ENCODE measurements at regions not wholly inside any gene's neighbourhood (a gene's known extent, or its start where the extent isn't known, plus 50 kb on each side); places are given as distances from the start of the nearest gene placed in this dataset.

DNA sequence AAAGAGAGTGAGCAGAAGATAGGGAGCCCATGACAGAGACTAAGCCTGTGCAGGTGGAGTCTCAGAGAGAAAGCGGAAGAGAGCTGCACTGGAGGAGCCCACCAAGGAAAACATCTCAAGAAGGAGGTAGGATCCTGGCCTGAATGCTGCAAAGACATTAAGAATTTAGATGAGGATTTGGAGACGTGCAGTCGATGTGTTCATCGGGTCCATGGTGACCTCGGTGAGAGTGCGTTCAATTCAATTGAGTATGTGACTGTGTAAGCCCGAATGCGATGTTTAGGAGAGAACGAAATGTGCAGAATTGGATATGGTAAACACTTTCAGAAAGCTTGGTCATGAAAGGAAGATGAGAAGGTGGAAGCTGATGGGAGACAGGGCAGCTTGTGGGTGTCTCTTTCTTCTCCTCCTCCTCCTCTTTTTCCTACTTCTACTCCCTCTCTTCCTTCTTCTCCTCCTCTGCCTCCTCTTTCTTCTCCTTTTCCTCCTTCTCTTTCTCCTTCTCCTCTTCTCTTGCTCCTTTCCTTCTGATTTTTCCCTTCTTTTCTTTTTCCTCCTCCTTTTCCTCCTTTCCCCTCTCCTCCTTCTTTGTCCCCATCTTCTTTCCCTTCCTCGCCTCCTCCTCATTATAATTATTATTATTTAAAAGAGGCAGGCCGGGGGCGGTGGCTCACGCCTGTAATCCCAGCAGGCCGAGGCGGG is 276.0 kb downstream of the RPS24 start:
- no peaks in the 10 kb centered on the region for H3K9me2 ChIP-seq (replicated peaks; ENCODE audit: low read length)
- no peak overlapping the region for H3K4me2 ChIP-seq (ENCODE audit: low read length)
- no peaks in the 10 kb centered on the region for H3K4me1 ChIP-seq (ENCODE audit: insufficient read depth, low read length)
- ChIA-PET CTCF (no interaction called here), POLR2A (ENCODE audit: unreplicated experiment) (interaction anchor here (0.6 to 0.7 kb wide), 2 partner anchors 85 to 314 kb away, joined by 3 to 12 read pairs; no protein-coding TSS in a partner anchor)
- H2AFZ ChIP-seq (ENCODE audit: low read length): no peak overlapping the region
- no peak for DNase-seq
- intact Hi-C loops (cut with micrococcal nuclease): no loop called here
- H3K4me3 ChIP-seq (ENCODE audit: low read length): no peak overlapping the region
- no peaks in the 10 kb centered on the region for H3F3A ChIP-seq (ENCODE audit: low read length, unreplicated experiment)
- ATAC-seq: no peak
- H4K20me1 ChIP-seq (ENCODE audit: low read length): no peaks in the 10 kb centered on the region
- peaks cover 77% of the 10 kb centered on the region for H3K27me3 ChIP-seq (ENCODE audit: low read length)
- H3K36me3 ChIP-seq (ENCODE audit: low read depth, low read length): no peaks in the 10 kb centered on the region
- no peak overlapping the region for H3K9ac ChIP-seq (ENCODE audit: low read length)
- H3K9me3 ChIP-seq (ENCODE audit: low read length): no peaks in the 10 kb centered on the region
- TF ChIP-seq EZH2 (IDR thresholded peaks at IDR 0.05; ENCODE audit: low read length, unreplicated experiment): no peak
- TF ChIP-seq, protein P1, sequence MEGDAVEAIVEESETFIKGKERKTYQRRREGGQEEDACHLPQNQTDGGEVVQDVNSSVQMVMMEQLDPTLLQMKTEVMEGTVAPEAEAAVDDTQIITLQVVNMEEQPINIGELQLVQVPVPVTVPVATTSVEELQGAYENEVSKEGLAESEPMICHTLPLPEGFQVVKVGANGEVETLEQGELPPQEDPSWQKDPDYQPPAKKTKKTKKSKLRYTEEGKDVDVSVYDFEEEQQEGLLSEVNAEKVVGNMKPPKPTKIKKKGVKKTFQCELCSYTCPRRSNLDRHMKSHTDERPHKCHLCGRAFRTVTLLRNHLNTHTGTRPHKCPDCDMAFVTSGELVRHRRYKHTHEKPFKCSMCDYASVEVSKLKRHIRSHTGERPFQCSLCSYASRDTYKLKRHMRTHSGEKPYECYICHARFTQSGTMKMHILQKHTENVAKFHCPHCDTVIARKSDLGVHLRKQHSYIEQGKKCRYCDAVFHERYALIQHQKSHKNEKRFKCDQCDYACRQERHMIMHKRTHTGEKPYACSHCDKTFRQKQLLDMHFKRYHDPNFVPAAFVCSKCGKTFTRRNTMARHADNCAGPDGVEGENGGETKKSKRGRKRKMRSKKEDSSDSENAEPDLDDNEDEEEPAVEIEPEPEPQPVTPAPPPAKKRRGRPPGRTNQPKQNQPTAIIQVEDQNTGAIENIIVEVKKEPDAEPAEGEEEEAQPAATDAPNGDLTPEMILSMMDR (conservative IDR thresholded peaks at IDR 0.05; ENCODE audit: low read depth, low read length): no peak
- no peak for TF ChIP-seq EZH2phosphoT487 (IDR thresholded peaks at IDR 0.05; ENCODE audit: borderline replicate concordance, low read length)
- H3K27ac ChIP-seq (ENCODE audit: low read length): no peak overlapping the region
- H3K79me2 ChIP-seq (ENCODE audit: low read length): no peaks in the 10 kb centered on the region
- no TSS peak for BruUV-seq (replicated peaks)

DNA sequence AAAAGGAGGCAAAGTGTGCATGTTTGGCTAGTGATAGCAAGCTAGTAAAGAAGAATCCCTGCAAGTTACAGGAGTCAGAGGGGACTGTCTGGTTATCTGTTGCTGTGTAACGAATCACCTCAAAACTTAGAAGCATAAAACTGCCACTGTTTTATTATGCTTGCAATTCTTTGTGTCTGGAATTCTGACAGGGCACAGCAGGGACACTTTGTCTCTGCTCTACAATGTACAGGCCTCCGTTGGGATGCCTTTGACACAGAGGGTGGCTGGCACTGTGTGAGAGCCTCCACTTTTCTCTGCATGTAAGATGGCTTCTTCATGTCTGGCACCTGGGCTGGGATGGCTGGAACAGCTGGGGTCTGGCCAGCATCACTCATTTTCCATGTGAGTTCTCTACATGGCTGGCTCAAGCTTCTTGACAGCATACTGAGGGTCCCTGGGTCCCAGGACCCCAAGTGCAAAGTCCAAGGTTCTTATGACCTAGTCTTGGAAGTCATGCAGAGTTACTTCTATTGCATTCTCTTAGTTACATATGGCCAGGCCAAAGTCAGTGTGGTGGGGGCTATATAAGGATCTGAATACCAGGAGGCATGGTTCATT is 276.9 kb downstream of the RPS24 start:
- ChIA-PET CTCF (interaction anchor here (0.6 kb wide), 1 partner anchor 663 kb away, joined by 3 read pairs; no protein-coding TSS in a partner anchor), POLR2A (ENCODE audit: unreplicated experiment) (interaction anchor here (0.6 to 0.7 kb wide), 2 partner anchors 86 to 313 kb away, joined by 3 to 12 read pairs; no protein-coding TSS in a partner anchor)
- Histone ChIP-seq H3K27ac (ENCODE audit: low read length) (no peak overlapping the region), H3K9me2 (replicated peaks; ENCODE audit: low read length) (no peaks in the 10 kb centered on the region), H4K20me1 (ENCODE audit: low read length) (no peaks in the 10 kb centered on the region), H3K9me3 (ENCODE audit: low read length) (no peaks in the 10 kb centered on the region), H3K4me1 (ENCODE audit: insufficient read depth, low read length) (no peaks in the 10 kb centered on the region), H3K9ac (ENCODE audit: low read length) (no peak overlapping the region), H3K79me2 (ENCODE audit: low read length) (no peaks in the 10 kb centered on the region), H2AFZ (ENCODE audit: low read length) (no peak overlapping the region), H3F3A (ENCODE audit: low read length, unreplicated experiment) (no peaks in the 10 kb centered on the region), H3K4me3 (ENCODE audit: low read length) (no peak overlapping the region), H3K27me3 (ENCODE audit: low read length) (peaks cover 68% of the 10 kb centered on the region), H3K36me3 (ENCODE audit: low read depth, low read length) (no peaks in the 10 kb centered on the region), H3K4me2 (ENCODE audit: low read length) (no peak overlapping the region)
- no peak for ATAC-seq
- TF ChIP-seq, protein P1 (conservative IDR thresholded peaks at IDR 0.05; ENCODE audit: low read depth, low read length): no peak
- TF ChIP-seq EZH2phosphoT487 (IDR thresholded peaks at IDR 0.05; ENCODE audit: borderline replicate concordance, low read length): no peak
- TF ChIP-seq EZH2 (IDR thresholded peaks at IDR 0.05; ENCODE audit: low read length, unreplicated experiment): no peak
- BruUV-seq (replicated peaks): no TSS peak
- intact Hi-C loops (cut with micrococcal nuclease): loop anchor here (1.0 kb wide), 1 partner anchor 99 kb away; no protein-coding TSS in a partner anchor
- no peak for DNase-seq

All from PC-3 (cell line).